Left forelimb (tissue), 1 donor: ENCODE measurements at regions not wholly inside any gene's neighbourhood (a gene's known extent, or its start where the extent isn't known, plus 50 kb on each side); places are given as distances from the start of the nearest gene placed in this dataset.
"Not testable (repeated sequence)": the region's sequence is repeated elsewhere in the genome, so short reads cannot be mapped to it uniquely, and the experiment has no call there.

Experiments used
- DNase-seq: peaks from one replicate; pipeline ENCODE4 v3.0.0-alpha.2; 2018; ENCODE audit warnings: low spot score

DNA sequence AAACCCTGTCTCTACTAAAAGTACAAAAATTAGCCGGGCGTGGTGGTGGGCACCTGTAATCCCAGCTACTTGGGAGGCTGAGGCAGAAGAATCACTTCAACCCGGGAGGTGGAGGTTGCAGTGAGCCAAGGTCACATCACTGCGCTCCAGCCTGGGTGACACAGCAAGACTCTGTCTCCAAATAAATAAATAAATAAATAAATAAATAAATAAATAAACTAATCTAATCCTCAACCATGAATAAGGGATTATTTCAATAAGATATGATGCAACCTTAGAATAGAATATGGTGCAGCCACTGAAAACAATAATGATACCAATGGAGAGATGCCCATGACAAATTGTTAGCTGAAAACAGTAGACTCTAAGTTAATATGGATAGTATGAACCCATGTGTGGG, 270.0 kb downstream of the MEX3B start:
- not testable (repeated sequence) for DNase-seq

DNA sequence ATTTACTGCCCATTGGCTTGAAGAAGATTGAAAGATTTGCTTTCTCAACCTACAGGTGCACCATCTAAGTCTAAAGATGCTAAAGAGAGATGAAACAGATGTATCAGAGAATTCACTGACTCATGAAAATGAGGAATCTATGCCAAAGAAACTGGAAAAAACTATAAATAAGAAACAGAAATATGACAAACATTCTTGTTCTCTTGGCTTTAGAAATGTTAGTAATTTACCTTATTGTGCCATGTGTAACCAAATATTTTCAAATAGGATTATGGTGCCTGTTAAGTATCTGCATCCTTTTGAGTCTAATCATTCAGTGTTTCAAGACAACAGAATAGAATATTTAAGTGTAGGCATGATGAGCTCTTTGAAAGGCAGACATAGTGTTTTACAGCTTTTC, 271.5 kb downstream of the MEX3B start:
- no peak for DNase-seq

DNA sequence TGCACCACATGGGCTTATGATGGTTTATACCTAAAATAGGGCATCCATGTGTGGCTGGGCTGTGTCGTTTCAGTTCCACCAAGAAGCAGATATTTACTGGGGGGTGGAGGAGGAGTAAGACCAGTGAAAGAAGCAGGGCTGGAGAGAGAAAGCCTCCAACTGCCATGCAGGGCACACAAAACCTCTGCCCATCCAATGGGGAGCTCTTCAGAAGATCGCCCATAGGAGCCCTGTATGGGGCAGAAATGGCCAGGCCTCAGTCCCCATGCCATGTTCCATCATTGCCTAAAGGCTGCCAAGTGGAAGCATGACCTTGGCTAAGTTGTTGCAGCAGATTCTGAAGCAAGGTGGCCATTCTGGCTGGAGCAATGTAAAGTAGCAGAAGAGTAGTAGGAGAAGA, 277.0 kb downstream of the MEX3B start:
- DNase-seq: no peak

DNA sequence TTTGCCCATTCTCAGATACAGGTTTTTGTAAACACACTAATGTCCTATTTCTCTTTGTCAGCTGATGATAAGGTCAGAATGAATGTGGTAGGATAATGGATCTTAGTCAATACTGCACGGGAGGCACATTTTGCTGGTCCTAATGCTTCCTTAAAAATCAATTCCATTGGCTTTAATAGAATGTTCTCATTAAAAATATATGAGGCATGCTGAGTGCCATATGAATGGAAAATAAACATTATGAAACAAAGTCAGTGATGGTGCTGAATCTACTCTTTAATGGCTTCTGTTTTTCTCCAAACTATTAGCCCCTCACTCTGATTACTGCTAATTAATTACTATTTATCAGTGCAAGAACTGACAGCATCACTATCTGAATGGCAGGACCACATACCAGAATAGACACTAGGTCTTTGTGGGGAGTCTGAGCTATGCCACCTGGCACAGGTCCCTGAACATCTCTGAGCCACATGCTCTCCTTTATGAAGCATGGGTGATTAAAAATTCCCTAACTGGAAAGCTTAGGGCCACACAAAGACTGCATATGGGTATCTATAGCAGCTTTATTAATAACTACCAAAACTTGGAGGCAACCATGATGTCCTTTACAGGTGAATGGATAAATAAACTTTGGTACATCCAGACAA, 278.9 kb downstream of the MEX3B start:
- no peak for DNase-seq

- DNase-seq: no peak
Observed at GRCh38 chr15:81765816-81766215, 280.0 kb downstream of the MEX3B start.

DNA sequence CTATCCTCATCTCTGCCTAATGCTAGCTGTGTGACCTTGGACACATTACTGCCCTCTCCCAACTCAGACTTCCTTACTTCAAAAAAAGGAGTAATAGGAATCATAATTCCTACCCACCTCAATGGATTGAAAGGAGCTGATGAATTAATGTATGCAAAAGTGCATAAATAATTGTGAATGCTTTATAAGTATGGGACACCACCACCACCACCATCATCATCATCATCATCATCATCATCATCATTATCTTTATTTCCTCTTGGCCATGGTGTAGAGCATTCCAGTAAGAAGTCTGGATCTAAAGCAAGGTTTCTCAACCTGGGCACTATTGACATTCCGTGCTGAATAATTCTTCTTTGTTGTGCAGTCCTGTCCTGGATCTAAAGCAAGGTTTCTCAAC, 282.5 kb downstream of the MEX3B start:
- DNase-seq: no peak

DNA sequence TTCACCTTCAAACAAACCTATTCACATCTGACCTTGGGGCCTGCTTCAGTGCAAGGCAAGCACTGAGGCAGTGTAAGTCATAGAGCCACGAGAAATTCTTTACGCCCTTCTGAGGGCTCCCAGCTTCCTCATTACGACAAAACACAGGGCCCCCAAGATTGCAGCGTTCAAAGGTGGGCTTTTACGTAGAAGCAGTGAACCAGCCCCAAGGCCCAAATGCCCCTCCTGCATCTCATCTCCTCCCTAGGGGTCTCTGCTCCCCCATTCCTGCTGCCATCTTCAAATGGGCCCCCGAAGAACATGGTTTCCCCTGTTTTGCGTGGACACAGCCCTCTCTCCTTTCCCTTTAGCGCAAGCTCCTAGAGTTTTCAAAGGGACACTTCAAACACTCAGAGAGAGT, 285.1 kb downstream of the MEX3B start:
- no peak for DNase-seq

DNA sequence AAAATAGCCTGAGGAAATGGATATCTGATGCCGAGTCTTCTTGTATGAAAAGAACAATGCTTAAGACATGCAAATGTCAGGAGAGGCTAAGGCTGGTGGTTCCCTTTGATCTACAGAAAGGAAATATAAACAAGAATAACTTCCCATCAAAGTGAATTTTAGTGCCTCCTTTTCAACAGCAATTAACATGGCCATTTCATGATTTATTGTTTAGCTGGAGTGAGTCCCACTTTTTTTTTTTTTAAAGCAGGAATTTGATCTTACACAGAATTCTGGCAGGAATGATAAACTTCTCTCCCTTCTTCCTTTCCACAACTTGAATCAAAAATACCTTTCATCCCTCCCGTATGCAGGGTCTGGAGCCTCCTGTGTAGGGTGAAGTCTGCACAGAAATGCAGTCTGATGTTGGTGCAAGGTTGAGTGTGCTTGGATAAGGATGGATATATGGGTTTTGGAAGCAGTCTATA, 287.0 kb downstream of the MEX3B start:
- DNase-seq: no peak

GRCh38 chr15:81755626-81756025, 290.2 kb downstream of the MEX3B start:
- DNase-seq: no peak

- no peak for DNase-seq
Observed at GRCh38 chr15:81754078-81754477, 291.7 kb downstream of the MEX3B start.

GRCh38 chr15:81752974-81753373, 292.8 kb downstream of the MEX3B start:
- DNase-seq: no peak

- DNase-seq: peak; percentile 79
Observed at GRCh38 chr15:81752546-81752942, 293.3 kb downstream of the MEX3B start.

DNA sequence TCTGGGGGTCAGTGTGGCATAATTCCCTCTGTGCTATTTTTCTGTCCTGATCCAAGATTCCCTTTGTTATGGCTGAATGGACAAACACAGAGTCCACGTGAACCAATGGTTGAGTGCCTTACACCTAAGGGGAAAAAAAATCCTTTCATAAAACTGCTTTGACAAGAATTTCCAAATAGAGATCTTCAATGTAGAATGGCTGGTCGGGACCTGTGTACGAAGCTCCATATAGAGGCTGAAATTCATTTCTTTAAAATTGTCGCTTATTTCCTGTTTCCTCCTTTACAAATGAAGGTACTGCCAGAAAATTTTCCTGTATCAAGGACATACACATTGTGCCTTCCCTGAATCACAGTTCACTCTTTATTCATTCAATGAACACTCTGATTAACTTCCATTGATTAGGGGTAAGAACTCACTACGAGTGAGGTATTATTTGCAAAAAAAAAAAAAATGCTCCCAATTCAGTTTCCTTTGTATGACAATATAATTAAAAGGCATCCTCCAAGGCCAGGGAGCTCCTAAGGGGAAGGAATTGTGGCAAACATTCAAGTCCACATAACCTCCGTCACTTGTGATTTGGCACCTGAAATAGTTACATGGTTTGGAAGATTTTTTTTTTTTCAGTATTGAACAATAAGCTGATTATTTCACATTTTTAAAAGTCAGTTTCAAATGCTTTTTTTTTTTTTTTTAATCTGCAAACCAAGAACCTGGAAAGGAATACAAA, 293.8 kb downstream of the MEX3B start:
- no peak for DNase-seq

DNA sequence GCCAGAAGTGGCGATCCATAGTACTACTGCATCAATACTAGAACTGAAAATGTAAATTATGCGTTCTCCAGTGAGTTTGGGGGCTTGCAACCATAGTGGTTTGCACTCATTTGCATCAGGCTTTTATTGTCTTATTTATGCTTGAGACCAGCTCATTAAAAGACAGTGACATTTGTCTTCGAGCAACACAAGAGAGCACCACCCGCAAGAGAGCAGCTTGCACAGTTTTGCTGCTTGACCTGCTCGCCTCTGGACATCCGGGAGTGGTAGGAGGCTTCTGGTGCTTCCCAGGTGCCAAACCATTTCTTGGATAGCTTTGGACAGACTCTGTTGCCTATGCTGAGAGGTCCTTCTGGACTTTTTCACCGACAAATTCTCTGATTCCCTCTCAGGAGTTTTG, 294.6 kb downstream of the MEX3B start:
- no peak for DNase-seq

- no peak for DNase-seq
Observed at GRCh38 chr15:81749716-81750375, 296.0 kb downstream of the MEX3B start.

DNA sequence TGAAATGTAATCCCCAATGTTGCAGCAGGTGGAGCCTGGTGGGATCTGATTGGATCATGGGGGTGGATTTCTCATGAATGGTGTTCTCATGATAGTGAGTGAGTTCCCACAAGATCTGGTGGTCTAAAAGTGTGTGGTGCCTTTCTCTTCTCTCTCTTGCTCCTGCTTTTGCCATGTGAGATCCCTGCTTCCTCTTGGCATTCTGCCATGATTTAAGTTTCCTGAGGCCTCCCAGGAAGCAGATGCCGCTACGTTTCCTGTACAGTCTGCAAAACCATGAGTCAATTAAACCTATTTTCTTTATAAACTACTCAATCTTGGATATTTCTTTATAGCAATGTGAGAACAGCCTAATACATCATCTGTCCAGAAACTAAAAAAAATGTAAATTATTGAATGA, 298.3 kb downstream of the MEX3B start:
- no peak for DNase-seq

DNA sequence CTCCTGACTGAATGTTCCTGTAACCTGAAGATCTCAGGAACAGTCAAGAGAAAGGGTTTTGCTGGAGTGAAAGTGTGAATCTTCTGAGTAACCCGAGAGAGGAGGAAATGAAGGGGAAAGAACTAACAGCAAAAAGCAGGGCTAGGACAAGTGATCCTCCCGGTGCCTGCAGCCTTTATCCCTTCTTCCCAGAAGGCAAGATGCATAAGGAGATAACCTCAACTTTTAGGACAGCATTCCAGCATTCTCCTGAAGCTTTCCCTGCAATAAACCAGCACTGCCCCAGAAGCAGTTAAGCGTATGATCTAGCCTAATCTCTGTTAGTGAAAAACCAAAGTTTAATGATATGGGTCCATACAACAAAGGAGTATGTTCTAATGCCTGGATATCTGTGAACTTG, 298.8 kb downstream of the MEX3B start:
- DNase-seq: no peak

- no peak for DNase-seq
Observed at GRCh38 chr15:81744364-81744763, 301.5 kb downstream of the MEX3B start.

GRCh38 chr15:81740416-81740815, 305.4 kb downstream of the MEX3B start:
- no peak for DNase-seq

DNA sequence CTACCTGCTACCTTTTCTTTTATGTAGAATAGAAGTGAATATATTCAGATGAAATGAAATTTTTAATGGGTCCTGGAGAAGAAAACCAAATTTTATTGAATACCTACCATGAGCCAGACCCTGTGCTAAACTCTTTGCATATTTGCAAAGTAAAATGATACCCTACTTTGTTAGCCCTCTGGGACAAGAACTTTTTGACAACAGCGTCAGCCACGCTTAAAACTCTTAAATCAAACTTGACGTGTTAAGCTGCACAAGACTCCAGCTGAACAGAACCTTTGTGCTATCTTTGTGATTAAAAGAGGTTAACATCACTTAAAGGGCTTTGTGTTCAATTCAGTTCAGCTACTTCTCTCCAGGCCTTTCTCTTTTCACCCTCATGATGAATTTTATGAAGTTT, 316.5 kb downstream of the MEX3B start:
- DNase-seq: no peak

- DNase-seq: no peak
Observed at GRCh38 chr15:81728726-81729125, 317.1 kb downstream of the MEX3B start.

DNA sequence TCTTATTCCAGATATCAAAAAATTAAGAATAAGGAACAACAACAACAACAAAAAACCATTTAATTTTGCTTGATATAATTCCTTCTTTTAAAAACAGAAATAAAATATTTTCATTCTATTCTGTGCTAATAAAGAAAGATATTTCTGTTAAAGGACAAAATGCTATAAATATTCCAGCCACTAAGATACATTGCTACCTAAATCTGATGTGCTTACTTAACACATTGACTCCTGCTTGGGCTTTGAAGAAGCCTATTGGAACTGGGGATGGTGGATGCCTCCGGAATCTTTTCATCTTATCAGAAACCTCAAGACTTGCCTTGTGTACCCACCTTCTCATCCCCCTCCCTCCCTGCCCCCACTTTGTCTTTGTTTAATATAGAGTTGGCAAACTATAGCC, 320.2 kb downstream of the MEX3B start:
- no peak for DNase-seq

DNA sequence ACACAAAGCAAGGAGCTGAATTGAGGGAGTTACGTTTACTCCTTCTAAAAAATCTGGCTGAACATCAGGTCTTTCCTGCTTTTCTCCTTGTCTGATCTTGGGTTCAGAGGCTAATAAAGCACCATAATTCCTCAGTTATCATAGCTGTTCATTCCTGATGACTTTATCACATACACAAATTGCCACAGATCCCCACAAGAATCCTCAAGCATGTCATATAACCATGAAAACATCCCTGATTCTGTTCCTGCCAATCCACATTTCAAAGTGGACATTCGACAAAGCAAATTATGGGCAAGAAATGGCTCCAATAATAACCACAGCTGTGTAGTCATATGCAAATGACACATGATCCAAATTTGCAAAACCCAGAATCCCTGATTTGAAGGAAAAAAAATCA, 321.3 kb downstream of the MEX3B start:
- no peak for DNase-seq
